ENCODE measurements at regions not wholly inside any gene's neighbourhood (a gene's known extent, or its start where the extent isn't known, plus 50 kb on each side); places are given as distances from the start of the nearest gene placed in this dataset.

DNA sequence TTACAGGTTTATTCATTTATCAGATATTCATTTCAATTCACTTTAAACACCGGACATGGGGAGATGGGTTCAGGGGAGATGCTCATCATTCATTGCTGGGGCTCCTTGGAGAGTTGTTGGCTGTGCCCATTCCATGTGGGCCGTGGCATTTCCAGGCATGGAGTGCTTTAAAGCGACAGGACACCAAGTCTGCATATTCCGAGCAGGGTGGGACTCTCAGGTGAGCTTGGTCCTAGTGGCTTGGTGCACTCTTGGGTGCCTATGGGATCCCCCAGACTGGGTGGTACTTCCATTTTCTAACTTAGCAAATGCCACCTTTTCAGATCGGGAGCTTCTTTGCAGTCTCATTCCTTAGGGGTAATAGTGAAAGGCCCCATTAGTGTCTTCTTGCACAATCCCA lies 619.5 kb upstream of the CADM1 start:
- Histone ChIP-seq H3K27me3 (ENCODE audit: control insufficient read depth, insufficient read depth, low read length, poor library complexity, severe bottlenecking) (no peaks in the 10 kb centered on the region), H3K4me3 (ENCODE audit: low read length) (no peak overlapping the region), H3K27ac (ENCODE audit: low read depth, low read length) (no peak overlapping the region), H3K36me3 (ENCODE audit: control insufficient read depth, insufficient read depth, low read length) (no peaks in the 10 kb centered on the region), H3K4me1 (ENCODE audit: control insufficient read depth, insufficient read depth, low read length) (no peaks in the 10 kb centered on the region), H3K9me3 (ENCODE audit: control insufficient read depth, low read length) (no peaks in the 10 kb centered on the region), H3K9ac (ENCODE audit: extremely low read depth, low read length, poor library complexity, severe bottlenecking) (no peak overlapping the region)
- Mint-ChIP-seq H3K36me3 (ENCODE audit: low read depth) (no peaks in the 10 kb centered on the region), H3K27ac (no peak overlapping the region), H3K4me1 (no peaks in the 10 kb centered on the region), H3K27me3 (ENCODE audit: insufficient read depth) (peaks cover 6% of the 10 kb centered on the region), H3K9me3 (peaks cover under 1% of the 10 kb centered on the region), H3K4me3 (no peak overlapping the region)
- peak; percentile 12 for DNase-seq
- TF ChIP-seq CTCF (conservative IDR thresholded peaks at IDR 0.05): no peak
- WGBS, 2 experiments (ENCODE audit: insufficient coverage in 1 of 2, insufficient read length in 1 of 2): 93 to 96% methylated on average over 4 to 5 of the region's 5 CpGs

DNA sequence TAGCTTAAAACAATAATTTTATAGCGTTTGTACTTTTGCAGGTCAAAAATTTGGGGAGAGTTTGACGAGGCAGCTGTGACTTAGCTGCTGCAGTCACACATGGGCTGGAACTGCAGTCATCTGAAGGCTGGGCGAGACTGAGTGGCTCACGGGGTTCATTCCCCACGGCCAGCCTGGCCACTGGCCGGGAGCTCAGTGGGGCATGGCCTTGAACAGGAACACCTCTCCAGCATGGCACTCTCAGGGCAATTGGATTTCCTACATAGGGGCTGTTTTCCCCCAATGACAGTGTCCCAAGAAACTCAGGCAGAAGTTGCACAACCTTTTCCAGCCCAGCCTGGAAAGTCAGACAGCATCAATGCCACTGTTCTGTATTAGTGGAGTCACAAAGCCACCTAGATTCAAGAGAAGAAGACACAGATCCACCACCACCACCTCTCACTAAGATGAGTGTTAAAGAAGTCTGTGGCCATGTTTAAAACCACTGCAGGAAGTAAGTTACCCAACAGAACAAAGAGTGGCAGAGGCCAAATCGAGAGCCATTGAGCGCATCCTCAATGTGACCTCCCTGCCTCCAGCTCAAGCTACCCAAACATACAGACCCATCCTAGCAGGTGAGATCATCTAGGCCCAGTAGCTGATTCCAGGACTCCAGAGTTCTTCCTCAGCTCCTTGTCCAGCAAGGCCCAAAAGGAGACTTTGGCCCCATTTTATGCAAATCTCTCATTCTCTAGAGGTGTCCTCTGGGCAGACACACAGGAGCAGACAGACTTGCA lies 618.7 kb upstream of the CADM1 start:
- no peaks in the 10 kb centered on the region for H3K9me3 ChIP-seq (ENCODE audit: control insufficient read depth, low read length)
- Mint-ChIP-seq H3K4me3 (no peak overlapping the region), H3K4me1 (no peaks in the 10 kb centered on the region), H3K27ac (no peak overlapping the region), H3K27me3 (ENCODE audit: insufficient read depth) (peaks cover 8% of the 10 kb centered on the region), H3K9me3 (peaks cover 7% of the 10 kb centered on the region), H3K36me3 (ENCODE audit: low read depth) (no peaks in the 10 kb centered on the region)
- WGBS, 2 experiments (ENCODE audit: insufficient coverage in 1 of 2, insufficient read length in 1 of 2): 89% methylated on average over 3 to 8 of the region's 8 CpGs
- H3K36me3 ChIP-seq (ENCODE audit: control insufficient read depth, insufficient read depth, low read length): no peaks in the 10 kb centered on the region
- H3K27me3 ChIP-seq (ENCODE audit: control insufficient read depth, insufficient read depth, low read length, poor library complexity, severe bottlenecking): no peaks in the 10 kb centered on the region
- no peaks in the 10 kb centered on the region for H3K4me1 ChIP-seq (ENCODE audit: control insufficient read depth, insufficient read depth, low read length)
- no peak overlapping the region for H3K9ac ChIP-seq (ENCODE audit: extremely low read depth, low read length, poor library complexity, severe bottlenecking)
- TF ChIP-seq CTCF (conservative IDR thresholded peaks at IDR 0.05): no peak
- no peak overlapping the region for H3K27ac ChIP-seq (ENCODE audit: low read depth, low read length)
- peak; percentile 13 for DNase-seq
- no peak overlapping the region for H3K4me3 ChIP-seq (ENCODE audit: low read length)

DNA sequence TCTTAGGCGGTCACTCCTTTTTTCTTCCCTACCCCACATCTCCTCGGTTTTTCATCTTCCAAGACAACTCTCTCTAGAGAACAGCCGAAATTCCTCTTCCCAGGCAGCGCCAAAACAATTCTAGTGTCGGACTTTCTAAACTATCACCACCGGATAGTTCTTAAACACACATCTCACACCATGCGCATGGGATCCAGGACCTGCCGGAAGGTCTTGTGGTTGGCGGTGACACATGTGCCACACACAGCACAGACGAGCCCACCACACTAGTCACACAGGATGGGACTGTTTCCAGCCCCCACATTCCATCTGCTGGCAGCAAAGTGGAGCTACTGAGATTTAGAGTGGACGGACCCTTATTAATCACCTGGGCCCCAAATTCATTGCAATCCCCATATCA lies 614.9 kb upstream of the CADM1 start:
- DNase-seq: peak; percentile 20
- Histone ChIP-seq H3K4me1 (ENCODE audit: control insufficient read depth, insufficient read depth, low read length) (peaks cover 2% of the 10 kb centered on the region), H3K9ac (ENCODE audit: extremely low read depth, low read length, poor library complexity, severe bottlenecking) (no peak overlapping the region), H3K9me3 (ENCODE audit: control insufficient read depth, low read length) (peaks cover 10% of the 10 kb centered on the region), H3K27me3 (ENCODE audit: control insufficient read depth, insufficient read depth, low read length, poor library complexity, severe bottlenecking) (no peaks in the 10 kb centered on the region), H3K36me3 (ENCODE audit: control insufficient read depth, insufficient read depth, low read length) (no peaks in the 10 kb centered on the region), H3K27ac (ENCODE audit: low read depth, low read length) (no peak overlapping the region), H3K4me3 (ENCODE audit: low read length) (no peak overlapping the region)
- H3K27me3 Mint-ChIP-seq (ENCODE audit: insufficient read depth): peaks cover 7% of the 10 kb centered on the region
- no peaks in the 10 kb centered on the region for H3K4me1 Mint-ChIP-seq
- WGBS, 2 experiments (ENCODE audit: insufficient coverage in 1 of 2, insufficient read length in 1 of 2): 91 to 98% methylated on average over 9 to 11 of the region's 11 CpGs
- TF ChIP-seq CTCF (conservative IDR thresholded peaks at IDR 0.05): no peak
- no peak overlapping the region for H3K27ac Mint-ChIP-seq
- no peaks in the 10 kb centered on the region for H3K36me3 Mint-ChIP-seq (ENCODE audit: low read depth)
- H3K4me3 Mint-ChIP-seq: no peak overlapping the region
- H3K9me3 Mint-ChIP-seq: peaks cover 14% of the 10 kb centered on the region

All from endodermal cell (in vitro differentiated cells).